ENCODE measurements at regions not wholly inside any gene's neighbourhood (a gene's known extent, or its start where the extent isn't known, plus 50 kb on each side); places are given as distances from the start of the nearest gene placed in this dataset.

DNA sequence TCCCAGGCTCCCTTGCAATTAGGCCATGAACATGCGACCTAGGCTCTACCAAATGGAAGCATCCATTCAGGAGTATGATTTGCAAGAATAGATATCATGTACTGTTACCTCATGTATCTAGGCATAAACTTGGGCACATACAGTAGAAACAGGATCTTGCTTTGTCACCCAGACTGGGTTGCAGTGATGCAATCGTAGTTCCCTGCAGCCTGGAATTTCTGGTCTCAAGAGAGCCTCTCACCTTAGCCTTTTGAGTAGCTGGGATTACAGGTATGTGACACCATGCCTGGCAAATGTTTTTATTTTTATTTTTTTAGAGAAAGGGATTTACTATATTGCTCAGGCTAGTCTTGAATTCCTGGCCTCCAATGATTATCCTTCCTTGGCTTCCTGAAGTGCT lies 994.2 kb downstream of the ADGRL3 start:
- Histone ChIP-seq H3K27ac (no peak overlapping the region), H3K4me3 (no peak overlapping the region), H3K27me3 (ENCODE audit: low read depth) (no peaks in the 10 kb centered on the region), H3K4me1 (no peaks in the 10 kb centered on the region), H3K9me3 (no peaks in the 10 kb centered on the region), H3K36me3 (no peaks in the 10 kb centered on the region)
- no peak for TF ChIP-seq CTCF (IDR thresholded peaks at IDR 0.05)
- intact Hi-C loops (cut with DNase I) = no loop called here
- ATAC-seq (peak in 1 of 2 donors; percentile 15), DNase-seq (no peak)

DNA sequence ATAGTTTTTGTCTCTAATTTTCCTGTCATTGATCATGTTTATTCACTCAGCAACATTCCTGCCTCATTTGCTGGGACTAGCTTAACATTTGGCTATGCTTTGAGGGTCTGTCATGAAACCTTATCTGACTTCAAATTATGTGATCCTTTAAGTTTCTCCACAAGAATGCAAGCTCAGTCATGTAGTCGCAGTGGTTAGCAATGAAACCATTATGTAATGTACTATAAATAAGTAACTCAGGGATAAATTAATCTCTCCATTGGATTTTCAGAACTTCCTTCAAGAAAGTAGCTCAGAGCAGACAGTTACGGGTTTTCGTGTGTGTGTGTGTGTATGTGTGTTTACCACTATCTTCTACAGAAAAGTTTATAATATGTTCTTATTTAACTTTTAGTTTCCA lies 993.6 kb downstream of the ADGRL3 start:
- H3K27me3 ChIP-seq (ENCODE audit: low read depth) = no peaks in the 10 kb centered on the region
- H3K9me3 ChIP-seq = no peaks in the 10 kb centered on the region
- no peak overlapping the region for H3K27ac ChIP-seq
- no peaks in the 10 kb centered on the region for H3K4me1 ChIP-seq
- ATAC-seq (no peak), DNase-seq (no peak)
- no peak for TF ChIP-seq CTCF (IDR thresholded peaks at IDR 0.05)
- no peak overlapping the region for H3K4me3 ChIP-seq
- intact Hi-C loops (cut with DNase I) = no loop called here
- no peaks in the 10 kb centered on the region for H3K36me3 ChIP-seq

DNA sequence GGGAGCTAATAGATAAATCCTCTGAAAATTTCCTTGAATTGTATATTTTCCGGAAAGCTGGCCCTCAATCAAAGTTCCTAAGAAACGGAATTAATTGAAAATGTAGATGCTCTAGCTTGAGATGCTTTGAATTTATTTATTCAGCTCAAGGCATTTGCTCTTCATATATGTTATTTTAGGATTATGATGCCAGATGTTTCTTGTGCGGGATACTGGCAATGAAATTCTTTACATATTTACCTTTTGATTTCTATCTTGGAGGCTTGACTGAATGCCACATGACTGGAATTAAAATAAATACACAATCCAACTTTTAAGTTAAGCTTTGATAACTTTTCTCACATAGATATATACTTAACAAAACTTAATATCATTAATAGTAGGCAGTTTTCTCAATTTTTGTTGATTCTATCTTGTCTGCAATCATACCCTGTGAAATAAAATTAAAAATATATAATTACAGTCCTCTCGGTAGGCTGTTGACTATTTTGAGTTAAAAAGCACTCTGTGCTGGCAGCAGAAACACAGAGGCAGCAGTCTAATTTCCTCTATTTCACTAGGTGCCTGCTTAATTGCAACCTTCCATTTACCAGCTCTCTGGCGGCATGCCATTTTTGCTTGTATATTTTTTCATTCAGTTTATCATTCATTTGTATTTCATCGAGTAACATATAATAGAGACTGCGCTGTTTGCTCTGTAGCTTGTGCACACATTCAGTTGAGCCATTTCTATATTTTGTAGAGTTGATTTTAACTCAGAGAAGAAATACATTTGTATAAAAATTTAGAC lies 991.5 kb downstream of the ADGRL3 start:
- intact Hi-C loops (cut with DNase I) = no loop called here
- DNase-seq = no peak
- no peaks in the 10 kb centered on the region for H3K9me3 ChIP-seq
- H3K27ac ChIP-seq = no peak overlapping the region
- ATAC-seq = no peak
- no peaks in the 10 kb centered on the region for H3K27me3 ChIP-seq (ENCODE audit: low read depth)
- no peak for TF ChIP-seq CTCF (IDR thresholded peaks at IDR 0.05)
- H3K4me1 ChIP-seq = no peaks in the 10 kb centered on the region
- no peaks in the 10 kb centered on the region for H3K36me3 ChIP-seq
- H3K4me3 ChIP-seq = no peak overlapping the region

GRCh38 chr4:62170235-62170634 lies 970.1 kb downstream of the ADGRL3 start:
- no peak for ATAC-seq

GRCh38 chr4:62168681-62169080 lies 968.6 kb downstream of the ADGRL3 start:
- no peak for TF ChIP-seq CTCF (IDR thresholded peaks at IDR 0.05)
- Histone ChIP-seq H3K36me3 (no peaks in the 10 kb centered on the region), H3K4me1 (no peaks in the 10 kb centered on the region), H3K27me3 (ENCODE audit: low read depth) (no peaks in the 10 kb centered on the region), H3K4me3 (no peak overlapping the region), H3K9me3 (no peaks in the 10 kb centered on the region), H3K27ac (no peak overlapping the region)
- DNase-seq (no peak), ATAC-seq (no peak)
- intact Hi-C loops (cut with DNase I) = no loop called here

More at GRCh38 chr4:62170235-62170634, 970.1 kb downstream of the ADGRL3 start:
- no peak for TF ChIP-seq CTCF (IDR thresholded peaks at IDR 0.05)
- no peak for DNase-seq
- intact Hi-C loops (cut with DNase I) = no loop called here
- Histone ChIP-seq H3K4me3 (no peak overlapping the region), H3K36me3 (no peaks in the 10 kb centered on the region), H3K27ac (no peak overlapping the region), H3K27me3 (ENCODE audit: low read depth) (no peaks in the 10 kb centered on the region), H3K9me3 (no peaks in the 10 kb centered on the region), H3K4me1 (no peaks in the 10 kb centered on the region)

Measured in lower lobe of right lung (tissue), 2 donors.